22Rv1 (cell line): ENCODE measurements at regions not wholly inside any gene's neighbourhood (a gene's known extent, or its start where the extent isn't known, plus 50 kb on each side); places are given as distances from the start of the nearest gene placed in this dataset.
A peak's percentile ranks its signal among the peaks of the same experiment; 100 is the strongest.
"Not testable (repeated sequence)": the region's sequence is repeated elsewhere in the genome, so short reads cannot be mapped to it uniquely, and the experiment has no call there.

Experiments
- H3K27ac ChIP-seq: fragments of 450-650 bp; 2 replicates; pipeline ENCODE4 v1.5.1; 2017
- CTCF ChIP-seq: fragments of 450-650 bp; IDR thresholded peaks from 2 replicates; pipeline ENCODE4 v1.5.1; 2017; ENCODE audit warnings: mild to moderate bottlenecking
- ZFX ChIP-seq: fragments of 450-650 bp; IDR thresholded peaks from 2 replicates; pipeline ENCODE4 v1.6.1; 2017; ENCODE audit warnings: antibody characterized with exemption, borderline replicate concordance

GRCh38 chr14:70254476-70254961 lies 65.8 kb upstream of the SLC8A3 start:
- H3K27ac ChIP-seq, result peak overlapping the region; percentile 76
- TF ChIP-seq CTCF (no peak), ZFX (no peak)

GRCh38 chr14:70253547-70253946 lies 64.8 kb upstream of the SLC8A3 start:
- H3K27ac ChIP-seq, result not testable (repeated sequence)

GRCh38 chr14:70245026-70245425 lies 56.3 kb upstream of the SLC8A3 start:
- no peak overlapping the region for H3K27ac ChIP-seq
- TF ChIP-seq CTCF (no peak), ZFX (no peak)

- no peak overlapping the region for H3K27ac ChIP-seq
- TF ChIP-seq ZFX (no peak), CTCF (no peak)
Measured at GRCh38 chr14:70239802-70240201, 51.1 kb upstream of the SLC8A3 start.

- not testable (repeated sequence) for H3K27ac ChIP-seq
Measured at GRCh38 chr14:70238635-70239034, 49.9 kb upstream of the SLC8A3 start.
